Body of pancreas (tissue), 4 donors: ENCODE measurements at regions not wholly inside any gene's neighbourhood (a gene's known extent, or its start where the extent isn't known, plus 50 kb on each side); places are given as distances from the start of the nearest gene placed in this dataset.

ENCODE experiments used
- POLR2A ChIP-seq, 3 donors: fragments of 450-650 bp; IDR thresholded peaks; one replicate each; pipeline ENCODE4 v1.6.1; 2016; ENCODE audit warnings: antibody characterized with exemption in 3 of 3, mild to moderate bottlenecking in 2 of 3
- TF ChIP-seq, protein P1 (sequence below), 7 experiments: fragments of 450-650 bp in 4 of 7; fragments of 200-600 bp in 3 of 7; sonication (generic) in 3 of 7; IDR thresholded peaks; one replicate each; pipeline ENCODE4 v1.5.1; 2016 to 2019; ENCODE audit warnings: antibody characterized with exemption in 7 of 7

DNA sequence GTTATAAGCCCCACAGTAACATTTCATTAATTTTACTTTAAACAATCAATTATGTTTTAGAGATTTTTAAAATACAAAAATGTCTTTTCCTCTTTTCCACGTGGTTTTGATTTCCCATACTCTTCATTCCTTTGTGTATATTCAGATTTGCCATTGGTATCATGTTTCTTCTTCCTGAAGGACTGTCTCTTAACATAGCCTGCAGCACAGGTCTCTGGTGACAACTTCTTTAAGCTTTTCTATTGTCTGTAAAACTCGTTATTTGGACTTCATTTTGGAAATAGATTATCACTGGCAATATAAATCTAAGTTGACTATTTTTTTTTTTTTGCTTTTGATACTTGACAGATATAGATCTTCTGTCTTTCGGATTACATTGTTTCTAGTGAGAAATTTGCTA is 115.2 kb upstream of the KLHL29 start:
- TF ChIP-seq, protein P1, sequence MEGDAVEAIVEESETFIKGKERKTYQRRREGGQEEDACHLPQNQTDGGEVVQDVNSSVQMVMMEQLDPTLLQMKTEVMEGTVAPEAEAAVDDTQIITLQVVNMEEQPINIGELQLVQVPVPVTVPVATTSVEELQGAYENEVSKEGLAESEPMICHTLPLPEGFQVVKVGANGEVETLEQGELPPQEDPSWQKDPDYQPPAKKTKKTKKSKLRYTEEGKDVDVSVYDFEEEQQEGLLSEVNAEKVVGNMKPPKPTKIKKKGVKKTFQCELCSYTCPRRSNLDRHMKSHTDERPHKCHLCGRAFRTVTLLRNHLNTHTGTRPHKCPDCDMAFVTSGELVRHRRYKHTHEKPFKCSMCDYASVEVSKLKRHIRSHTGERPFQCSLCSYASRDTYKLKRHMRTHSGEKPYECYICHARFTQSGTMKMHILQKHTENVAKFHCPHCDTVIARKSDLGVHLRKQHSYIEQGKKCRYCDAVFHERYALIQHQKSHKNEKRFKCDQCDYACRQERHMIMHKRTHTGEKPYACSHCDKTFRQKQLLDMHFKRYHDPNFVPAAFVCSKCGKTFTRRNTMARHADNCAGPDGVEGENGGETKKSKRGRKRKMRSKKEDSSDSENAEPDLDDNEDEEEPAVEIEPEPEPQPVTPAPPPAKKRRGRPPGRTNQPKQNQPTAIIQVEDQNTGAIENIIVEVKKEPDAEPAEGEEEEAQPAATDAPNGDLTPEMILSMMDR (IDR thresholded peaks at IDR 0.05) = no peak
- no peak for TF ChIP-seq POLR2A (IDR thresholded peaks at IDR 0.05)
